ENCODE measurements at regions not wholly inside any gene's neighbourhood (a gene's known extent, or its start where the extent isn't known, plus 50 kb on each side); places are given as distances from the start of the nearest gene placed in this dataset.

DNA sequence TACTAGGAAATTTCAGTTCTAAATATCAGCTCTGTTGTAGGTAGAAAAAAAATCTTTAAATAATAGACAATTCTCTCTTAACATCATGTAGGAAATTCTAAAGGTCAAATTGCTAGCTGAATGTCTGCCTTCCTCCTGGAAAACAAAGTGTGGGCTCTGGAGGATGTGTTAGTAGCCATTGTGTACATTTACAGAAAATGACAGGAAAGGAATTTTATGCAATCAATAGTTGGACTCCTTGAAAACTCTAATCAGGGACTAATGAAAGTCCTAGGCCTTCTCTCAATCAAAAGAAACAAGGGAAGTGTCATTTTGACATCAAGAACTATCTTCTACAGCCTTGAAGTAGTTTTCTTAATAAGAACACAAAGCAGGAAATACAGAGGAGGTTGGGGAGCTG, 174.6 kb downstream of the ANKRD50 start:
- Mint-ChIP-seq H3K27me3 (no peaks in the 10 kb centered on the region), H3K9me3 (ENCODE audit: insufficient read depth) (no peaks in the 10 kb centered on the region), H3K4me1 (no peaks in the 10 kb centered on the region), H3K4me3 (no peak overlapping the region), H3K27ac (no peak overlapping the region)
- no peaks in the 10 kb centered on the region for H3K79me2 ChIP-seq (ENCODE audit: control insufficient read depth, insufficient read depth, low read length)
- no peak for TF ChIP-seq EZH2 (IDR thresholded peaks at IDR 0.05; ENCODE audit: borderline replicate concordance, insufficient read depth, low read depth, low read length, poor library complexity, severe bottlenecking)
- TF ChIP-seq, protein P1, sequence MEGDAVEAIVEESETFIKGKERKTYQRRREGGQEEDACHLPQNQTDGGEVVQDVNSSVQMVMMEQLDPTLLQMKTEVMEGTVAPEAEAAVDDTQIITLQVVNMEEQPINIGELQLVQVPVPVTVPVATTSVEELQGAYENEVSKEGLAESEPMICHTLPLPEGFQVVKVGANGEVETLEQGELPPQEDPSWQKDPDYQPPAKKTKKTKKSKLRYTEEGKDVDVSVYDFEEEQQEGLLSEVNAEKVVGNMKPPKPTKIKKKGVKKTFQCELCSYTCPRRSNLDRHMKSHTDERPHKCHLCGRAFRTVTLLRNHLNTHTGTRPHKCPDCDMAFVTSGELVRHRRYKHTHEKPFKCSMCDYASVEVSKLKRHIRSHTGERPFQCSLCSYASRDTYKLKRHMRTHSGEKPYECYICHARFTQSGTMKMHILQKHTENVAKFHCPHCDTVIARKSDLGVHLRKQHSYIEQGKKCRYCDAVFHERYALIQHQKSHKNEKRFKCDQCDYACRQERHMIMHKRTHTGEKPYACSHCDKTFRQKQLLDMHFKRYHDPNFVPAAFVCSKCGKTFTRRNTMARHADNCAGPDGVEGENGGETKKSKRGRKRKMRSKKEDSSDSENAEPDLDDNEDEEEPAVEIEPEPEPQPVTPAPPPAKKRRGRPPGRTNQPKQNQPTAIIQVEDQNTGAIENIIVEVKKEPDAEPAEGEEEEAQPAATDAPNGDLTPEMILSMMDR (IDR thresholded peaks at IDR 0.05): no peak
- no peak overlapping the region for H3K4me3 ChIP-seq (ENCODE audit: control extremely low read depth in 1 of 5, extremely low read depth in 1 of 5, insufficient read depth in 1 of 5, low read depth in 2 of 5, low read length in 4 of 5)
- CTCF ChIA-PET: no interaction called here
- POLR2A ChIA-PET: no interaction called here
- intact Hi-C loops (cut with micrococcal nuclease): no loop called here
- H2AFZ ChIP-seq (ENCODE audit: insufficient read depth, low read depth, low read length, poor library complexity, severe bottlenecking): no peak overlapping the region
- no peak for DNase-seq
- no peaks in the 10 kb centered on the region for H3K27me3 ChIP-seq (replicated peaks in 1 of 4; ENCODE audit: control extremely low read depth in 1 of 4, control insufficient read depth in 3 of 4, insufficient read depth in 4 of 4, low read length in 3 of 4)
- H3K36me3 ChIP-seq (replicated peaks in 1 of 2; ENCODE audit: control extremely low read depth in 1 of 2, control insufficient read depth in 1 of 2, extremely low read depth in 1 of 2, insufficient read depth in 2 of 2, low read length in 1 of 2): no peaks in the 10 kb centered on the region
- no peak overlapping the region for H3K9ac ChIP-seq (ENCODE audit: low read length)
- H3K27ac ChIP-seq (ENCODE audit: low read length in 2 of 2): no peak overlapping the region
- H4K20me1 ChIP-seq (ENCODE audit: control insufficient read depth, insufficient read depth, low read length, poor library complexity, severe bottlenecking): no peaks in the 10 kb centered on the region
- no peak overlapping the region for H3K4me2 ChIP-seq (replicated peaks; ENCODE audit: low read depth, low read length, poor library complexity, severe bottlenecking)
- ATAC-seq (ENCODE audit: low read depth): no peak
- H3K9me3 ChIP-seq (ENCODE audit: control extremely low read depth in 1 of 3, control insufficient read depth in 2 of 3, insufficient read depth in 1 of 3, low read length in 2 of 3): no peaks in the 10 kb centered on the region
- no peaks in the 10 kb centered on the region for H3K4me1 ChIP-seq (ENCODE audit: control insufficient read depth in 2 of 2, insufficient read depth in 2 of 2, low read length in 2 of 2)

DNA sequence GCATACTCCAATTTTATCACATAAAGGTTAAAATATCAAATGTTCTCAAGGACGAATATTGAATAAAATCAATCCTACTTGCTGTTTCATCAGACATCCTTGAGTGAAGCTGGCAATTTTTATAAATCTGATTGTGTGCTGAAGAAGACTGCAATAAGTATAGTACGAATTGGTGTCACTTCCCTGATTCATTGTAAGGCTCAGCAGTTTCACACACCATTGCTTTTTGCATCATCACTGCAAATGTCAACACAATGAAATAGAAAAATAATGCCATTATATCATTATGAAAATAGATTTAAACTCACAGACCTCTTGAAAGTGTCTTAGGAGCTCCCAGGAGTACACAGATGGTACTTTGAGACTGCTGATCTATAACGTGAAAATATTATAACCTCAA, 172.5 kb downstream of the ANKRD50 start:
- Histone ChIP-seq H3K36me3 (replicated peaks in 1 of 2; ENCODE audit: control extremely low read depth in 1 of 2, control insufficient read depth in 1 of 2, extremely low read depth in 1 of 2, insufficient read depth in 2 of 2, low read length in 1 of 2) (no peaks in the 10 kb centered on the region), H3K79me2 (ENCODE audit: control insufficient read depth, insufficient read depth, low read length) (no peaks in the 10 kb centered on the region), H3K27me3 (replicated peaks in 1 of 4; ENCODE audit: control extremely low read depth in 1 of 4, control insufficient read depth in 3 of 4, insufficient read depth in 4 of 4, low read length in 3 of 4) (no peaks in the 10 kb centered on the region), H3K4me1 (ENCODE audit: control insufficient read depth in 2 of 2, insufficient read depth in 2 of 2, low read length in 2 of 2) (no peaks in the 10 kb centered on the region), H3K9me3 (ENCODE audit: control extremely low read depth in 1 of 3, control insufficient read depth in 2 of 3, insufficient read depth in 1 of 3, low read length in 2 of 3) (no peaks in the 10 kb centered on the region), H2AFZ (ENCODE audit: insufficient read depth, low read depth, low read length, poor library complexity, severe bottlenecking) (no peak overlapping the region), H3K4me3 (ENCODE audit: control extremely low read depth in 1 of 5, extremely low read depth in 1 of 5, insufficient read depth in 1 of 5, low read depth in 2 of 5, low read length in 4 of 5) (no peak overlapping the region), H4K20me1 (ENCODE audit: control insufficient read depth, insufficient read depth, low read length, poor library complexity, severe bottlenecking) (no peaks in the 10 kb centered on the region), H3K4me2 (replicated peaks; ENCODE audit: low read depth, low read length, poor library complexity, severe bottlenecking) (no peak overlapping the region), H3K27ac (ENCODE audit: low read length in 2 of 2) (no peak overlapping the region), H3K9ac (ENCODE audit: low read length) (no peak overlapping the region)
- POLR2A ChIA-PET: no interaction called here
- CTCF ChIA-PET: no interaction called here
- Mint-ChIP-seq H3K4me3 (no peak overlapping the region), H3K4me1 (no peaks in the 10 kb centered on the region), H3K27ac (no peak overlapping the region), H3K27me3 (no peaks in the 10 kb centered on the region), H3K9me3 (ENCODE audit: insufficient read depth) (no peaks in the 10 kb centered on the region)
- ATAC-seq (ENCODE audit: low read depth): no peak
- intact Hi-C loops (cut with micrococcal nuclease): no loop called here
- no peak for DNase-seq
- TF ChIP-seq, protein P1 (IDR thresholded peaks at IDR 0.05): no peak
- no peak for TF ChIP-seq EZH2 (IDR thresholded peaks at IDR 0.05; ENCODE audit: borderline replicate concordance, insufficient read depth, low read depth, low read length, poor library complexity, severe bottlenecking)
- WGBS (ENCODE audit: insufficient coverage): no CpG with 5 or more reads among the region's 3 CpGs

Measured in B cell (primary cell).